ENCODE measurements at regions not wholly inside any gene's neighbourhood (a gene's known extent, or its start where the extent isn't known, plus 50 kb on each side); places are given as distances from the start of the nearest gene placed in this dataset.

DNA sequence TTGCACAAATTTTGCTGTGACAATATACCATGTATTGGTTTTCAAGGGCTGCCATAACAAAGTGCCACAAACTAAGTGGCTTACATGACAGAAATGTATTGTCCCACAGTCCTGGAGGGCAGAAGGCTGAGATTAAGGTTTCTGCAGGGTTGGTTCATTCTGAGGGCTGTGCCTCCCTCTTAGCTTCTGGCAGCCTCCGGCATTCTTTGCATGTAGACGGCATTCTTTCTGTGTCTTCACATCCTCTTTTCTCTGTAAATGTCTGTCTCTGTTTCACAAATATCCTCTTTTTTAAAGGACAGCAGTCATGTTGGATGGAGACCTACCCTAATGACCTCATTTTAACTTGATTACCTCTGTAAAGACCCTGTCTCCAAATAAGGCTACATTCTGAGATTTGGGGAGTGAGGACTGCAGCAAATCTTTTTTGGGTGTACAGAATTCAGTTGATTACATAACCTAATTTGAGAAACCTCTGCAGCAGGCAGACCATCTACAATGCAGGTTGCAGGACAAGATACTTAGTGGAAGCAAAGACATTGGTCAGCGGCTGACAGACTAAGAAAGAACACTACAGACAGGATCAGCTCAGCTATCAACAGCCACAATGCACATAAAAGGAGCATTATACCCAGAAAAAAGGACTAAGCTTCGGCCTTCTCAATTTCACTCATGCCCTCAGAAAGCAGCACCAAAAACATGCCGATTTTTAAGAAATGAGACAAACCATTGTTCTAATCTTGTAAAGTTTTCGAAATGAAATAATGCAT, 84.6 kb upstream of the FAM3C start:
- no peak for DNase-seq (ENCODE audit: low spot score)

DNA sequence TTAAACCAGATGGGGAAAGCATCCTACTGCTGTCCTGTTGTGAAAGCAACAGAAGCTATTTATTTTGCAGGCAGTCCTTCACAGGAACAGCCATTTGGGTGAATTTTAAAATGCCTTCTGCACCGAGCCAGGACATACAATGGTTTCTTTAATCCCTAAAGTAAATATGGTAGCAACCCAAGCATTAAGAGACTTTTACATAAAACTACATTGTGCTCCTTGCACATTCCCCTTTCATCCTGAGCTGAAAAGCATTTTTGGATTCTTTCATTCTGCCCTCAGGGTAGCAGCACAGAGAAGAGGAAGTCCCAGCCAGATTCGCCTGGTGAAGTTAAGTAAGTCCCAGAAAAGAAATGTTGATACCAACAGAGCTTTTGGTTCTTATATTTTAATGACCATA, 84.0 kb upstream of the FAM3C start:
- TF ChIP-seq, protein P1, sequence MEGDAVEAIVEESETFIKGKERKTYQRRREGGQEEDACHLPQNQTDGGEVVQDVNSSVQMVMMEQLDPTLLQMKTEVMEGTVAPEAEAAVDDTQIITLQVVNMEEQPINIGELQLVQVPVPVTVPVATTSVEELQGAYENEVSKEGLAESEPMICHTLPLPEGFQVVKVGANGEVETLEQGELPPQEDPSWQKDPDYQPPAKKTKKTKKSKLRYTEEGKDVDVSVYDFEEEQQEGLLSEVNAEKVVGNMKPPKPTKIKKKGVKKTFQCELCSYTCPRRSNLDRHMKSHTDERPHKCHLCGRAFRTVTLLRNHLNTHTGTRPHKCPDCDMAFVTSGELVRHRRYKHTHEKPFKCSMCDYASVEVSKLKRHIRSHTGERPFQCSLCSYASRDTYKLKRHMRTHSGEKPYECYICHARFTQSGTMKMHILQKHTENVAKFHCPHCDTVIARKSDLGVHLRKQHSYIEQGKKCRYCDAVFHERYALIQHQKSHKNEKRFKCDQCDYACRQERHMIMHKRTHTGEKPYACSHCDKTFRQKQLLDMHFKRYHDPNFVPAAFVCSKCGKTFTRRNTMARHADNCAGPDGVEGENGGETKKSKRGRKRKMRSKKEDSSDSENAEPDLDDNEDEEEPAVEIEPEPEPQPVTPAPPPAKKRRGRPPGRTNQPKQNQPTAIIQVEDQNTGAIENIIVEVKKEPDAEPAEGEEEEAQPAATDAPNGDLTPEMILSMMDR (IDR thresholded peaks at IDR 0.05; ENCODE audit: extremely low read depth, missing control alignments) = no peak
- no peak for DNase-seq (ENCODE audit: low spot score)

More for the DNA sequence above, 84.6 kb upstream of the FAM3C start:
- TF ChIP-seq, protein P1 (IDR thresholded peaks at IDR 0.05; ENCODE audit: extremely low read depth, missing control alignments) = no peak

DNA sequence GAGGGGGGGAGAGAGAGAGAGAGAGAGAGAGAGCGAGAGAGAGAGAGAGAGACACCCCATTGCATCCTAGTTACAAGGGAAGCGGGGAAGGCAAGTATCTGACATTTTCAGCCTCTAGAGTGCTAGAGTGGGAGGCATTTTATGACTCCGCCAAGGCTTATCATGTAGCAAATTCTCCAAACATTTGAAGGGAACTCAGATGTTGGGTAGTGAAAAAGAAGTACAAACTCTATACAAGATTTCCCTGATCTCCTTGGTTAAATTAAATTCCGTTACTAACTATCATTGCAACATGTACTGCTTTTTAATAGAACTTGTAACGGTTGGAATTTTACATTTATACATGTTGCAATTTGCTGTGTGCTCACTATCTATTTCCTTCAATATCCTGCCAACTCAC, 83.4 kb upstream of the FAM3C start:
- TF ChIP-seq, protein P1 (IDR thresholded peaks at IDR 0.05; ENCODE audit: extremely low read depth, missing control alignments) = no peak
- no peak for DNase-seq (ENCODE audit: low spot score)

DNA sequence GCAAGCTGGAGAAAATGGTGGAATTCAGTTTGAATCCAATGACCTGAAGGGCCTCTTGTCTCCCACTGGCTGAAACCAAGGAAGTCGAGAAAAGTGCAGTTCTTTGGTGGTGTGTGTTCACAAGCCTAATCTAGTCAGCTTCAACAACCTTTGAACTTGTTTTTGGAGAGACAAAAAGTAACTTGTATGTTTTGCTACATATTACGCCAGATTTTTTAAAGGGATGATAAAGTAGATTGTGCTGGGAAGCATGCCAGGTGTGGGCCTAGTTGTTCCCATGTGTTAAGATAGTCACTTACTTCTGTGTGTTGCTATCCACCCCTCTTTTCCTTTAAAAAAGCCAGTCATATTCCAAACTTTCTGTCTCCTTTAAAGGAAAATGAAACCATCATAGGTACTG, 79.7 kb upstream of the FAM3C start:
- TF ChIP-seq, protein P1 (IDR thresholded peaks at IDR 0.05; ENCODE audit: extremely low read depth, missing control alignments) = no peak
- DNase-seq (ENCODE audit: low spot score) = no peak

DNA sequence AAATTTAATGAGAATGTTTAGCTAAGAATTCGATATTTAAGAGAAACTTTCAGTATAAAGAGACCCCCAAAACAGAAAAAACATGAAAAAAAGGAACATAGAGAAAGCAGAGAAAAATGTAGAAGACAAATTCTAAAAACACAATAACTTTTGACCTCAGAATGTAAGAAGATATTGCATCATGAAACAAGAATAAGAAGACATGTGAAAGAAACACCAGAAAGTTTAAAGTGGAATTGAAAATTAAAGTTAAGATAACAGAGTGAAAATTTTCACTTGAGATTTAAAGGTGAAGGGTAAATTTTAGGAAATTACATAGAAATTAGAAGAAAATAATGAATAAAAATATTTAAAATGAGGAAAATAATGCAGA, 78.2 kb upstream of the FAM3C start:
- no peak for DNase-seq (ENCODE audit: low spot score)

DNA sequence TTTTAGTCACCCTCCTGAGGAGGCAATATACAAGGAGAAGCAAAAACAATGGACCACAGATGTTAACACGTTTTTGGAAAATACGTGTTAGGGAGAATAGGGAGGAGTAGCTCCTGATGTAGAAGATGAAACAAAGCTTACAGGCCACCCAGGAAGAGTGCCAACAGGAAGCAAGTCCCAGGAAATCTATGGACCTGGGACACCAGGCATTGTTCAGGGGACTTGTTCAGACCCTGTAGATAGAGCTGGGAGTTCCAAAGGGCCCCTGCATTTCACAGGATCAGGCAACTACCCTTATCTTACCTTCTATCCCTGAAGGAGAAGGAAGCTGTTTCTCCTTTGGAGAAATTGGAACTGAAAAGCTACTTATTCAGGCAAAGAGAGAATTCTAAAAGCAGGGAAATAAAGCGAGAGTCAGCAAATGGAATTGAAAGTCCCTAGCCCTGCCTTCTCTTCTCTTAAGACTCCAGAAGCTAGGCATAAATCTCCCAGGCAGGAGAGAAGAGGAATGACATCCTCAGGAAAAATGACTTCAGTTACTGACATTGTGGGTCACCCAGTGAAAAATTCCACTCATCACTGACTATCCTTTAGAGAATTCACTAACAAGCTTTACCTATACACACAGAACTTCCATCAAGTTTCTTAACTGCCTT, 77.7 kb upstream of the FAM3C start:
- no peak for DNase-seq (ENCODE audit: low spot score)
- TF ChIP-seq, protein P1 (IDR thresholded peaks at IDR 0.05; ENCODE audit: extremely low read depth, missing control alignments) = no peak

More for the DNA sequence above, 78.2 kb upstream of the FAM3C start:
- TF ChIP-seq, protein P1 (IDR thresholded peaks at IDR 0.05; ENCODE audit: extremely low read depth, missing control alignments) = no peak

DNA sequence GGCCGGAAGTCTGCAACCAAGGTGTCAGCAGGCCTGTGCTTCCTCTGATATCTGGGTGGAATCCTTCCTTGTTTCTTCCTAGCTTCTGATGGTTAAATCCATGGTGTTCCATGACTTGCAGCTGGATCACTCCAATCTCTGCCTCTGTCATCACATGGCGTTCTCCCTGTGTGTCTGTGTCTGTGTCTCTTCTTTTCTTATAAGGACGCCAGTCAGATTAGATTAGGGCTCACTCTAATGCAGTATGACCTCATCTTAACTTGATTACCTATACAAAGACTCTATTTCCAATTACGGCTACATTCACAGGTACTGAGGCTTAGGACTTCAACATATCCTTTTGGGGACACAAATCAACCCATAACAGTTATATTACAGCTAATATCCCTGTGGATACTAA, 70.3 kb upstream of the FAM3C start:
- TF ChIP-seq, protein P1 (IDR thresholded peaks at IDR 0.05; ENCODE audit: extremely low read depth, missing control alignments) = no peak
- DNase-seq (ENCODE audit: low spot score) = no peak

All from GM20000 (cell line).